Naive thymus-derived CD4-positive, alpha-beta T cell (primary cell): ENCODE measurements at regions not wholly inside any gene's neighbourhood (a gene's known extent, or its start where the extent isn't known, plus 50 kb on each side); places are given as distances from the start of the nearest gene placed in this dataset.
A peak's percentile ranks its signal among the peaks of the same experiment; 100 is the strongest.
"Not testable (repeated sequence)": the region's sequence is repeated elsewhere in the genome, so short reads cannot be mapped to it uniquely, and the experiment has no call there.

ENCODE experiments used
- ATAC-seq: fragments of 150-1000 bp; cut with Tn5 transposase; 2 replicates; pipeline ENCODE4 v1.10.0; 2021; ENCODE audit warnings: mild to moderate bottlenecking, moderate library complexity
- CTCF ChIA-PET: fragments of 350-600 bp; sonication (Branson Sonifier 250); formaldehyde crosslinking; loops from one replicate; lab custom pipeline; 2021; ENCODE audit warnings: antibody characterized with exemption; lab: Charles Lee
- POLR2A ChIA-PET: fragments of 350-600 bp; sonication (Branson Sonifier 250); formaldehyde crosslinking; loops from one replicate; lab custom pipeline; 2021; ENCODE audit warnings: antibody characterized with exemption, inconsistent platforms; lab: Charles Lee
- DNase-seq, 9 donors: peaks; one replicate each; pipeline versions ENCODE4 v3.0.0 to v3.0.0-alpha.2; 2020 to 2022; ENCODE audit warnings: mixed read lengths in 1 of 9
- H3K27ac ChIP-seq: one replicate; pipeline ENCODE4 v1.7.0; 2013; ENCODE audit warnings: mild to moderate bottlenecking, low read depth, low read length, moderate library complexity
- H3K27me3 ChIP-seq, 2 donors: one replicate each; pipeline ENCODE4 v1.7.0; 2013; ENCODE audit warnings: low read length in 2 of 2, mild to moderate bottlenecking in 2 of 2, moderate library complexity in 2 of 2; ENCODE audit not compliant: control insufficient read depth in 2 of 2, insufficient read depth in 2 of 2
- H3K36me3 ChIP-seq, 3 experiments: 1 replicate in 2 of 3; 2 replicates in 1 of 3; pipeline ENCODE4 v1.7.0; 2013; ENCODE audit warnings: low read length in 3 of 3, mild to moderate bottlenecking in 3 of 3, moderate library complexity in 1 of 3; ENCODE audit not compliant: insufficient read depth in 3 of 3, control insufficient read depth in 2 of 3
- H3K4me1 ChIP-seq, 2 donors: one replicate each; pipeline ENCODE4 v1.7.0; 2013; ENCODE audit warnings: low read length in 2 of 2, mild to moderate bottlenecking in 2 of 2, moderate library complexity in 1 of 2; ENCODE audit not compliant: control insufficient read depth in 2 of 2, insufficient read depth in 2 of 2
- H3K4me3 ChIP-seq: 2 replicates; pipeline ENCODE4 v1.7.0; 2013; ENCODE audit warnings: mild to moderate bottlenecking, low read length
- H3K9me3 ChIP-seq, 3 experiments: 1 replicate in 2 of 3; 2 replicates in 1 of 3; pipeline ENCODE4 v1.7.0; 2013; ENCODE audit warnings: low read length in 3 of 3; ENCODE audit not compliant: control insufficient read depth in 2 of 3
- H3K27ac Mint-ChIP-seq, 9 donors: one replicate each; pipeline ENCODE4 v1.8.0; 2020 to 2022; ENCODE audit warnings: mixed read lengths in 9 of 9, mild to moderate bottlenecking in 8 of 9, moderate library complexity in 5 of 9, inconsistent platforms in 2 of 9
- H3K27me3 Mint-ChIP-seq, 5 donors: one replicate each; pipeline ENCODE4 v1.8.0; 2021 to 2022; ENCODE audit warnings: mixed read lengths in 5 of 5, mild to moderate bottlenecking in 1 of 5
- H3K36me3 Mint-ChIP-seq, 5 donors: one replicate each; pipeline ENCODE4 v1.8.0; 2020 to 2022; ENCODE audit warnings: mixed read lengths in 5 of 5, mild to moderate bottlenecking in 3 of 5, inconsistent platforms in 1 of 5
- H3K4me1 Mint-ChIP-seq, 7 donors: one replicate each; pipeline ENCODE4 v1.8.0; 2020 to 2022; ENCODE audit warnings: mixed read lengths in 7 of 7, mild to moderate bottlenecking in 3 of 7, inconsistent platforms in 1 of 7
- H3K4me3 Mint-ChIP-seq, 10 donors: one replicate each; pipeline ENCODE4 v1.8.0; 2020 to 2022; ENCODE audit warnings: mild to moderate bottlenecking in 10 of 10, mixed read lengths in 10 of 10, moderate library complexity in 6 of 10, inconsistent platforms in 2 of 10
- H3K9me3 Mint-ChIP-seq, 11 donors: one replicate each; pipeline ENCODE4 v1.8.0; 2020 to 2022; ENCODE audit warnings: mixed read lengths in 11 of 11, mild to moderate bottlenecking in 4 of 11, inconsistent platforms in 1 of 11, moderate library complexity in 1 of 11
- intact Hi-C, 2 donors: fragments of 100-400 bp; cut with micrococcal nuclease; formaldehyde crosslinking; loops; one replicate each; pipeline ENCODE4 v1.15.1; 2023

DNA sequence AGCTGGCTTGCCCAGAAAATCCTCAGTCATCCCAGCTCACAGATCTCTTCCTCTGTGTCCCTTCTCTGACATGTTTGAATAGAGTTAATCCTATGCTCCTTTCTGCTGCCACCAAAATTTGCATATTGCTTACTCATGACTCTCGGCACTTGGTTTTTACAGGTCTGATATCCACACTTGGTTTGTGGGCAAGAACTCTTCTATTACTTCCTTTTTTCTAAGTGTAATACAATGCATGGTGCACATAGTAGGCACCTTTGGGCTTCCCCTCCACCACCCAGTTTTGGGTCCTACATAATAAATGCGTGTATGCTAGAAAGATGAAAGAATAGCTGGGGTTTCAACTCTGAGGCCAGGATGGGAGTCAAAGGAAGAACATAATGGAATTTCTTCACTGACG lies 69.7 kb upstream of the GRK3 start:
- H3K4me1 Mint-ChIP-seq: peaks cover 0 to 16% (median 0%) of the 10 kb centered on the region in 7 donors
- H3K4me3 Mint-ChIP-seq: peak overlapping the region in 1 of 10 donors; percentile 37
- POLR2A ChIA-PET: no interaction called here
- peak overlapping the region in 1 of 9 donors; percentile 0 for H3K27ac Mint-ChIP-seq
- CTCF ChIA-PET: no interaction called here
- Histone ChIP-seq H3K9me3 (no peaks in the 10 kb centered on the region), H3K27ac (no peak overlapping the region), H3K4me1 (no peaks in the 10 kb centered on the region), H3K4me3 (no peak overlapping the region), H3K36me3 (no peaks in the 10 kb centered on the region), H3K27me3 (no peaks in the 10 kb centered on the region)
- peaks cover 0 to 5% (median 0%) of the 10 kb centered on the region in 11 donors for H3K9me3 Mint-ChIP-seq
- peak; percentile 10 for ATAC-seq
- intact Hi-C loops: no loop called here
- peaks cover 0 to 46% (median 24%) of the 10 kb centered on the region in 5 donors for H3K36me3 Mint-ChIP-seq
- peaks cover 0 to 66% (median 11%) of the 10 kb centered on the region in 5 donors for H3K27me3 Mint-ChIP-seq
- DNase-seq: no peak

DNA sequence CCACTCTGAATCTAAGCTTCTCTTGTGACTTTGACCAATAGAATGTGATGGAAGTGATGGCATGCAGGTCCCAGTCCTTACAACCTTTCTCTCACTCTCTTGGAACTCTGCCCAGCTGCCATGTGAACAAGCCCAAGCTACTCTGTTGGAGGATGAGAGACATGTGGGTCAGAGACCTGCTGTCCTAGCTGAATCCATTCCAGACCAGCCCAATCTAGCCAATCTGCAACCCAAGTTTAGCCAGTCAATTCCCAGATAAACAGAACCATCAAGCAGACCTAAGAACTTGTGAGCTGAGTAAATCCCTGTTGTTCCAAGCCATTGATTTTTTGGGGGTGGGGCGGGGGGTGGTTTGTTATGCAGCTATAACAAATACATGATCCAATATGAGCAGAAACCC lies 69.2 kb upstream of the GRK3 start:
- DNase-seq: no peak
- Mint-ChIP-seq H3K27me3 (peaks cover 0 to 63% (median 11%) of the 10 kb centered on the region in 5 donors), H3K4me1 (peaks cover 0 to 16% (median 0%) of the 10 kb centered on the region in 7 donors), H3K4me3 (no peak overlapping the region), H3K27ac (no peak overlapping the region), H3K9me3 (no peaks in the 10 kb centered on the region), H3K36me3 (peaks cover 0 to 40% (median 19%) of the 10 kb centered on the region in 5 donors)
- ATAC-seq: no peak
- POLR2A ChIA-PET: no interaction called here
- Histone ChIP-seq H3K27me3 (no peaks in the 10 kb centered on the region), H3K4me3 (no peak overlapping the region), H3K4me1 (no peaks in the 10 kb centered on the region), H3K36me3 (no peaks in the 10 kb centered on the region), H3K9me3 (no peaks in the 10 kb centered on the region), H3K27ac (no peak overlapping the region)
- intact Hi-C loops: no loop called here
- CTCF ChIA-PET: no interaction called here

DNA sequence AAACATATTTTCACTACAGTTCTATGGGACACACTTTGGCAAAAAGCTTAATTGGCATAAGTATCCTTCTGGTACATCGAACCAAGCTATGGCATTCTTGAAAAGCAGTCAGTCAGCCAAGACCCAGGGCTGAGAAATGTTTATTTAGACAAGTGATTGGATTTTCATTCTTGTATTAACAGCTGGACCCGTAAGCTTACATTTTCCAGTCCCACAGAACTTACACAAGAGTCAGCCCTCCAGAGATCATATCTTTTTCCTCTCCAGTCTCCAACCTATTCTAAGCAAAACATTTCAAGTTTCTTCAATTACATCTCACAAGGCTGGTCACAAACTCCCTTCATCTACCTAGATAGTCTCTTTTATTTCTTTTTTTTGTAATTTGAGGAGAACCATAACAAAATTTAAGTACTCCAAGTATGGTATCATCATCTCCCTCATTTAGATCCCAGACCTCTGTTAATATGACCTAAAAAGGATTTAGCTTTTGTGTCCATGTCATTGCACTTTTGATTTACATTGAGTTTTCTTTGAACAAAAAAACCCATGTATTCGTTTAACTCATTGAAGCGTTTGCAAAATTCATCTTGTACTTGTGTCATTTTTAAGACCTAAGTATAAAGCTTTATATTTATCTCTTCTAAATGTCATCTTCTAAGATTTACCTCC lies 67.9 kb upstream of the GRK3 start:
- Histone ChIP-seq H3K27ac (no peak overlapping the region), H3K36me3 (no peaks in the 10 kb centered on the region), H3K9me3 (no peaks in the 10 kb centered on the region), H3K27me3 (no peaks in the 10 kb centered on the region), H3K4me3 (no peak overlapping the region), H3K4me1 (no peaks in the 10 kb centered on the region)
- peaks cover 0 to 65% (median 11%) of the 10 kb centered on the region in 5 donors for H3K27me3 Mint-ChIP-seq
- no peaks in the 10 kb centered on the region for H3K9me3 Mint-ChIP-seq
- intact Hi-C loops: no loop called here
- CTCF ChIA-PET: no interaction called here
- no peak overlapping the region for H3K27ac Mint-ChIP-seq
- DNase-seq: no peak
- peaks cover 0 to 16% (median 0%) of the 10 kb centered on the region in 7 donors for H3K4me1 Mint-ChIP-seq
- ATAC-seq: no peak
- POLR2A ChIA-PET: no interaction called here
- no peak overlapping the region for H3K4me3 Mint-ChIP-seq
- H3K36me3 Mint-ChIP-seq: peaks cover 0 to 40% (median 18%) of the 10 kb centered on the region in 5 donors

DNA sequence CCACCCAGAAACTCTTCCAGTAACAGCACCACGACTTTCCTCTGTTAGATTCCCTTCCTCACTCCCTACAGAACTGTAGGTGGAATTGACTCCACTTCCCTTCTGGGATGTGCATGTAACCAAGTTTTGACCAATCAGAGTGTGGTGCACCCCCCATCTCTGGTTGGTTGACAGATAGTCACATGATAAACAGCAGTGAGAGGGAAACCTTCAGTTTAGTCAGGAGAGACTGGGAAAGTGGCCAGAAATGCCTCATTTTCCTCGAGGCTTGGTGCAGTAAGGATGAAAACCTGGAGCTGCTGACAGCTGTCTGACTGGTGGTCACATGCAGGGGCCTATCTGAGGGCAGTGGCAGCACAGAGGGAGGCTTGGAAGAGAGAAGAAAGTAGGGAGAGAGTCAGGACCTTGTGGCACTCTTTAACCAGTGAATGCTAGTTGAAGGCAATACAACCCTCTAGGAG lies 67.3 kb upstream of the GRK3 start:
- Histone ChIP-seq H3K27ac (no peak overlapping the region), H3K9me3 (no peaks in the 10 kb centered on the region), H3K4me3 (no peak overlapping the region), H3K4me1 (no peaks in the 10 kb centered on the region), H3K27me3 (no peaks in the 10 kb centered on the region), H3K36me3 (no peaks in the 10 kb centered on the region)
- peaks cover 0 to 46% (median 18%) of the 10 kb centered on the region in 5 donors for H3K36me3 Mint-ChIP-seq
- ChIA-PET CTCF (no interaction called here), POLR2A (no interaction called here)
- H3K27me3 Mint-ChIP-seq: peaks cover 0 to 60% (median 11%) of the 10 kb centered on the region in 5 donors
- H3K27ac Mint-ChIP-seq: no peak overlapping the region
- no peak overlapping the region for H3K4me3 Mint-ChIP-seq
- ATAC-seq (no peak), DNase-seq (no peak)
- intact Hi-C loops: no loop called here
- H3K9me3 Mint-ChIP-seq: no peaks in the 10 kb centered on the region
- H3K4me1 Mint-ChIP-seq: peaks cover 0 to 16% (median 0%) of the 10 kb centered on the region in 7 donors

DNA sequence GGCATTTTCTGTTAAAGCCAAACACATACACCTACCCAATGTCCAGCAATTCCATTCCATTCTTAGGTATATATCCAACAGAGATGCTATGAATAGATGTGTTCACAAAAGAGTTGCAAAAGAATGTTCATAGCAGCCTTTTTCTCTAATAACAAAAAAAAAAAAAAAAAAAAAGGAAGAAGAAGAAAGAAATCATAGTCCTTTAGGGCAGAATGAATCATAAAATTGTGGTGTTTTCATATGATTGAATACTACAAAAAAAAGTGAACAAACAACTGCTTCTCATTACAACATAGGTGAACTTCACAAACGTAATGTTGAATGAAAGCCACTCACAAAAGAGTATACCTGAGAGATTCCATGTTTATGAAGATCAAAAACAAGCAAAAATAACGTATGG lies 66.8 kb upstream of the GRK3 start:
- H3K4me3 Mint-ChIP-seq: no peak overlapping the region
- H3K27me3 ChIP-seq: no peaks in the 10 kb centered on the region
- H3K36me3 Mint-ChIP-seq: peaks cover 0 to 45% (median 18%) of the 10 kb centered on the region in 5 donors
- ChIA-PET CTCF (no interaction called here), POLR2A (no interaction called here)
- intact Hi-C loops: no loop called here
- H3K4me1 Mint-ChIP-seq: peaks cover 0 to 16% (median 0%) of the 10 kb centered on the region in 7 donors
- no peak overlapping the region for H3K27ac Mint-ChIP-seq
- H3K27me3 Mint-ChIP-seq: peaks cover 0 to 60% (median 11%) of the 10 kb centered on the region in 5 donors
- H3K27ac ChIP-seq: no peak overlapping the region
- no peaks in the 10 kb centered on the region for H3K4me1 ChIP-seq
- DNase-seq (no peak), ATAC-seq (no peak)
- H3K9me3 Mint-ChIP-seq: no peaks in the 10 kb centered on the region
- H3K36me3 ChIP-seq: no peaks in the 10 kb centered on the region
- no peaks in the 10 kb centered on the region for H3K9me3 ChIP-seq
- H3K4me3 ChIP-seq: no peak overlapping the region

DNA sequence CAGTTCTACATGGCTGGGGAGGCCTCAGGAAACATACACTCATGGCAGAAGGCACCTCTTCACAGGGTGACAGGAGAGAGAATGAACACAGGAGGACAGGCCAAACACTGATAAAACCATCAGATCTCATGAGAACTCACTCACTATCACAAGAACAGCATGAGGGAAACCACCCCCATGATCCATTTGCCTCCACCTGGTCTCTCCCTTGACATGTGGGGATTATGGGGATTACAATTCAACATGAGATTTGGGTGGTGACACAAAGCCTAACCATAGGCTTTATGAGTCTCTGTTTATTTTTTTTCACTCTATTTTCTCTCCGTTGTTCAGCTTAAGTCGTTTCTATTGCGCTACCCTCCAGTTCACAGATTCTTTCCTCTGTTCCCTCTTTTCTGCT lies 63.8 kb upstream of the GRK3 start:
- peaks cover 0 to 31% (median 11%) of the 10 kb centered on the region in 5 donors for H3K36me3 Mint-ChIP-seq
- H3K36me3 ChIP-seq, H3K4me3 Mint-ChIP-seq, CTCF ChIA-PET, H3K9me3 ChIP-seq, DNase-seq, H3K4me1 ChIP-seq, H3K4me1 Mint-ChIP-seq, H3K27ac ChIP-seq, ATAC-seq, intact Hi-C loops, H3K27ac Mint-ChIP-seq, POLR2A ChIA-PET, H3K4me3 ChIP-seq, H3K27me3 ChIP-seq, H3K9me3 Mint-ChIP-seq: not testable (repeated sequence)
- H3K27me3 Mint-ChIP-seq: peaks cover 0 to 31% (median 0%) of the 10 kb centered on the region in 5 donors

DNA sequence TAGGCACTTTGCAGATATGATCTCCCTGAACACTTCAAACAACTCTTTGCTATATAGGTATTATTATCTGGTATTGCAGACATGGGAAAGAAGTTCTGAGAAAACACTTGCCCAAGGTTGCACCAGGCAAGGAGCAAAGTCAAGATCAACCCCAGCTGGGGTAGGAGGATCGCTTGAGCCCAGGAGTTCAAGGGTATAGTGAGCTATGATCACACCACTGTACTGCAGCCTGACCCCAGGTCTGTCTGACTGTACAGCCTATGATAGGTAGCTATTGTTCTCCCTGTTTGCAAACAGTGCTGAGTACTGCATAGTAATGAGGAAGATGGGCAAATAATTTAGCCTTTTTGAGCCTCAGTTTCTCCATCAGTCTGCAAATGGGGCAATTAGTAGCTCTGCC lies 60.5 kb upstream of the GRK3 start:
- H3K9me3 ChIP-seq, POLR2A ChIA-PET, ATAC-seq, H3K27ac ChIP-seq, H3K4me1 Mint-ChIP-seq, H3K27ac Mint-ChIP-seq, H3K4me3 Mint-ChIP-seq, H3K27me3 ChIP-seq, H3K4me1 ChIP-seq, intact Hi-C loops, H3K4me3 ChIP-seq, H3K36me3 ChIP-seq, H3K9me3 Mint-ChIP-seq, CTCF ChIA-PET, DNase-seq: not testable (repeated sequence)
- H3K36me3 Mint-ChIP-seq: peaks cover 0 to 33% (median 12%) of the 10 kb centered on the region in 5 donors
- H3K27me3 Mint-ChIP-seq: peaks cover 0 to 10% (median 0%) of the 10 kb centered on the region in 5 donors
